GM12801 (cell line): ENCODE measurements at regions not wholly inside any gene's neighbourhood (a gene's known extent, or its start where the extent isn't known, plus 50 kb on each side); places are given as distances from the start of the nearest gene placed in this dataset.

Experiments used
- CTCF ChIP-seq: IDR thresholded peaks from one replicate; pipeline ENCODE4 v1.5.1; 2011; ENCODE audit warnings: control low read depth; ENCODE audit not compliant: insufficient read length; ENCODE audit errors: extremely low read depth

- no peak for TF ChIP-seq CTCF
These were observed 50.3 kb downstream of the SHANK2 start for GRCh38 chr11:71201936-71202597.

- TF ChIP-seq CTCF: no peak
These were observed 51.1 kb downstream of the SHANK2 start for GRCh38 chr11:71201231-71201630.

- TF ChIP-seq CTCF: no peak
These were observed 51.6 kb downstream of the SHANK2 start for GRCh38 chr11:71200761-71201160.

- no peak for TF ChIP-seq CTCF
These were observed 52.1 kb downstream of the SHANK2 start for GRCh38 chr11:71200172-71200716.

GRCh38 chr11:71199226-71199820 is 53.1 kb downstream of the SHANK2 start:
- TF ChIP-seq CTCF: no peak

GRCh38 chr11:71198823-71199165 is 53.6 kb downstream of the SHANK2 start:
- no peak for TF ChIP-seq CTCF

GRCh38 chr11:71198141-71198822 is 54.1 kb downstream of the SHANK2 start:
- TF ChIP-seq CTCF: no peak
